HFFc6 (cell line): ENCODE measurements at regions not wholly inside any gene's neighbourhood (a gene's known extent, or its start where the extent isn't known, plus 50 kb on each side); places are given as distances from the start of the nearest gene placed in this dataset.

Experiments
- DNase-seq: peaks from one replicate; pipeline ENCODE4 v3.0.0-alpha.2; 2018
- H3K27ac Mint-ChIP-seq: 2 replicates; pipeline ENCODE4 v1.8.0; 2020; ENCODE audit warnings: mild to moderate bottlenecking, mixed read lengths
- H3K27me3 Mint-ChIP-seq: 2 replicates; pipeline ENCODE4 v1.8.0; 2021; ENCODE audit warnings: mild to moderate bottlenecking, moderate library complexity, mixed read lengths; ENCODE audit not compliant: insufficient read depth
- H3K36me3 Mint-ChIP-seq: 2 replicates; pipeline ENCODE4 v1.8.0; 2021; ENCODE audit warnings: low read depth, mixed read lengths
- H3K4me1 Mint-ChIP-seq: 2 replicates; pipeline ENCODE4 v1.8.0; 2020; ENCODE audit warnings: low read depth, mixed read lengths
- H3K4me3 Mint-ChIP-seq: 2 replicates; pipeline ENCODE4 v1.8.0; 2020; ENCODE audit warnings: mild to moderate bottlenecking, moderate library complexity, mixed read lengths
- H3K9me3 Mint-ChIP-seq: 2 replicates; pipeline ENCODE4 v1.8.0; 2020; ENCODE audit warnings: mild to moderate bottlenecking, mixed read lengths
- TF ChIP-seq, protein P1 (sequence below): fragments of 200-600 bp; sonication (generic); IDR thresholded peaks from 2 replicates; pipeline ENCODE4 v1.5.0; 2021; ENCODE audit warnings: antibody characterized with exemption, mild to moderate bottlenecking

DNA sequence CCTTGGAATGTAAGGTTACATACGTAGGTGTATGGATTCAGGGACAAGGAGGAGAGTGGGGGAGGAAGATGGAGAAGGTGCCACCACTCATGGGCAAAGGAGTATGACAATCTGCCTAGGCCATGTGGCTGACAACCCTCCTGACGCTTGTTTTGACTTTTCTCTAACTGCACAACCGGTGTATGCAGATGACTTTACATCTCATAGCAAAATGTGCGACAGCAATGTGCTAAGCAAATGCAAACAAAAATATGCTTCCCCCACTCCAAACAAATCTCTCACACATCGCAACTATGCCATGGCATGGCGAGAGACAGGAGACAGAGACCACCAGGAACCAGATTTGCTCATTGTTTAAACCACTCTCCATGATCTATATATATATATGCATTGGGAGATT, 191.8 kb downstream of the BLID start:
- Mint-ChIP-seq H3K9me3 (no peaks in the 10 kb centered on the region), H3K4me3 (no peak overlapping the region), H3K36me3 (no peaks in the 10 kb centered on the region)

DNA sequence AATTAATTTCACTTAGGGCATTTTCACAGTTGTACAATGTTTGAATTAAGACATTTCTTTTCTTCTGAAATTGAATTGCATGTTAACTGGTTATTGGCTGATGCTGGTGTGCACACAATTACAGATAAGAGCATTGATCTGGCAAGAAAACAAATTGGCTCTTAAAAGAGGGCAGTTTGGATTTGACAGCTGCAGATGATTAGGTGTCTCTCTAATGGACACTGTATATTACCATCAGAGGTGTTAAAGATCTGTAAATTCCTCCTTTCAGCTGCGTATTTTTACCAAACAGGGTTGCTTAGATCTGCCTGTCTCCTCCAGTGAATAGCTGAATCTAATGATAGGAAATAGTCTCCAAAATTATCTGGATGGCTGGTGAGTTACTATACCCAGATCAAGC, 198.5 kb downstream of the BLID start:
- no peak for DNase-seq
- TF ChIP-seq, protein P1, sequence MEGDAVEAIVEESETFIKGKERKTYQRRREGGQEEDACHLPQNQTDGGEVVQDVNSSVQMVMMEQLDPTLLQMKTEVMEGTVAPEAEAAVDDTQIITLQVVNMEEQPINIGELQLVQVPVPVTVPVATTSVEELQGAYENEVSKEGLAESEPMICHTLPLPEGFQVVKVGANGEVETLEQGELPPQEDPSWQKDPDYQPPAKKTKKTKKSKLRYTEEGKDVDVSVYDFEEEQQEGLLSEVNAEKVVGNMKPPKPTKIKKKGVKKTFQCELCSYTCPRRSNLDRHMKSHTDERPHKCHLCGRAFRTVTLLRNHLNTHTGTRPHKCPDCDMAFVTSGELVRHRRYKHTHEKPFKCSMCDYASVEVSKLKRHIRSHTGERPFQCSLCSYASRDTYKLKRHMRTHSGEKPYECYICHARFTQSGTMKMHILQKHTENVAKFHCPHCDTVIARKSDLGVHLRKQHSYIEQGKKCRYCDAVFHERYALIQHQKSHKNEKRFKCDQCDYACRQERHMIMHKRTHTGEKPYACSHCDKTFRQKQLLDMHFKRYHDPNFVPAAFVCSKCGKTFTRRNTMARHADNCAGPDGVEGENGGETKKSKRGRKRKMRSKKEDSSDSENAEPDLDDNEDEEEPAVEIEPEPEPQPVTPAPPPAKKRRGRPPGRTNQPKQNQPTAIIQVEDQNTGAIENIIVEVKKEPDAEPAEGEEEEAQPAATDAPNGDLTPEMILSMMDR, result no peak
- Mint-ChIP-seq H3K9me3 (no peaks in the 10 kb centered on the region), H3K4me1 (peaks cover 11% of the 10 kb centered on the region), H3K27ac (no peak overlapping the region), H3K27me3 (peaks cover 5% of the 10 kb centered on the region; the same call in 1 of the 2 replicates), H3K4me3 (no peak overlapping the region), H3K36me3 (no peaks in the 10 kb centered on the region)

More for the DNA sequence above, 191.8 kb downstream of the BLID start:
- no peak overlapping the region for H3K27ac Mint-ChIP-seq
- H3K4me1 Mint-ChIP-seq, result no peaks in the 10 kb centered on the region
- no peaks in the 10 kb centered on the region for H3K27me3 Mint-ChIP-seq
- TF ChIP-seq, protein P1, result no peak
- no peak for DNase-seq

- Mint-ChIP-seq H3K27ac (no peak overlapping the region), H3K4me3 (no peak overlapping the region), H3K4me1 (peaks cover 19% of the 10 kb centered on the region), H3K36me3 (no peaks in the 10 kb centered on the region), H3K9me3 (no peaks in the 10 kb centered on the region), H3K27me3 (peaks cover 5% of the 10 kb centered on the region; the same call in 1 of the 2 replicates)
- TF ChIP-seq, protein P1, result no peak
- DNase-seq, result no peak
These were observed 201.4 kb downstream of the BLID start for GRCh38 chr11:121914508-121915059.

DNA sequence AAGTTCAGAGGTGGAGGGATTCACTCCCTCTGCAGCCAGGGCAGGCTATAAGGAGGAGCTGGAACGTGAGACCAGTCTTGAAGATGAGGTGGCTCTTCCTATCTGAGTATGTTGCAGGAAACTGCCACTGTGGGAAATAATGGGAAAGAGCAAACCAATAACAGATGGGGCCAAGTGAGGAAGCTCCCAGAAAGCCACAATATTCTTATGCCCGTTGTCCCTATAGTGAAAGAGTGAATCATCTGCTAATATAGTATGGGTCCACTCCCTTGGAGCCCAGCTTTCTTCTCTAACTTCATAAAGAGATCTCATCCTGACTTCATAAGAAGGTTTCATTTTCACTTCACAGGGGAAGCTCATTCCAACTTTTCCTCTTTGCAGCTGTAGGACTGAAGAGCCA, 206.4 kb downstream of the BLID start:
- Mint-ChIP-seq H3K4me1 (peaks cover 30% of the 10 kb centered on the region), H3K27ac (peak overlapping the region; percentile 30), H3K27me3 (peaks cover 1% of the 10 kb centered on the region; the same call in 1 of the 2 replicates), H3K36me3 (no peaks in the 10 kb centered on the region), H3K4me3 (peak overlapping the region; percentile 54; the same call in 1 of the 2 replicates), H3K9me3 (no peaks in the 10 kb centered on the region)
- TF ChIP-seq, protein P1, result no peak
- DNase-seq, result no peak

DNA sequence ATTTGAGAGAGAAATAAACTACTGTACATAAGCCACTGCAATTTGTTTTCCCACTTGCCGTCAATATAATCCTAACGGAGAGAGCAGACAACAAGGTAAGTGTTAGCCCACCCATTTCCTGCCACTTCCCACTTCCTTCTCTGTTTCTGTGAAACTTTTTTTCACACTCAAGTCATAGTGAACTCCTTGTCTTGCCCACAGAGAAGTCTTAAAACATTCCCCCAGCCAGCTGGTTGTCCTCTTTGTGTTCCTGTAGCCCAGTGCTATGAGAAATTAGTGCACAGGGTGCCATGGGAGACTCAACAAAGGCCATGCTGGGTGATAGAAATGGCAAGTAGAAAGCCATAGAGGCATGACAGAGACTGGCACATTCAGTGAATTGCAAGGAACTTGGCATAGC, 208.6 kb downstream of the BLID start:
- no peaks in the 10 kb centered on the region for H3K36me3 Mint-ChIP-seq
- H3K4me1 Mint-ChIP-seq, result peaks cover 34% of the 10 kb centered on the region
- no peak overlapping the region for H3K4me3 Mint-ChIP-seq
- DNase-seq, result no peak
- H3K9me3 Mint-ChIP-seq, result no peaks in the 10 kb centered on the region
- TF ChIP-seq, protein P1, result no peak
- H3K27ac Mint-ChIP-seq, result no peak overlapping the region
- H3K27me3 Mint-ChIP-seq, result peaks cover 1% of the 10 kb centered on the region; the same call in 1 of the 2 replicates
